ENCODE measurements at regions not wholly inside any gene's neighbourhood (a gene's known extent, or its start where the extent isn't known, plus 50 kb on each side); places are given as distances from the start of the nearest gene placed in this dataset.

DNA sequence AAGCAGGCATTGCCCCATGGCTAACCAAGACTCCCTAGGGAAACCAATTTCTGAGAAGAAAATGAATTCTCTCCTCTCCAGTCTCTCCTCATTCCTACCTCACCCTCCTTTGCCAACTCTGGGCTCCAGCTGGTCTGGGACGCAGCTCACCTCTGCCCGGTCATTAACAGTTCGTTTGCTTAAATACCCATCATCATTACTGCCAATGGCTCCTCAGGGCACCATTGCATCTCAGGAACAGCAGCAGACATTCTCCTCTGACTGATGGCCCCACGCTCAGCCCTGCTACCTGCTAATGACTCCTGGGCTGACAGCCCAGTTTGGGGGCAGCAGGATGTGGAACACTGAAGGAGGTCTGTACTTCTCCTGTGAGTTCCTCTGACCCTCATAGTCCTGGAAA lies 462.0 kb downstream of the INSC start:
- TF ChIP-seq, protein P1, sequence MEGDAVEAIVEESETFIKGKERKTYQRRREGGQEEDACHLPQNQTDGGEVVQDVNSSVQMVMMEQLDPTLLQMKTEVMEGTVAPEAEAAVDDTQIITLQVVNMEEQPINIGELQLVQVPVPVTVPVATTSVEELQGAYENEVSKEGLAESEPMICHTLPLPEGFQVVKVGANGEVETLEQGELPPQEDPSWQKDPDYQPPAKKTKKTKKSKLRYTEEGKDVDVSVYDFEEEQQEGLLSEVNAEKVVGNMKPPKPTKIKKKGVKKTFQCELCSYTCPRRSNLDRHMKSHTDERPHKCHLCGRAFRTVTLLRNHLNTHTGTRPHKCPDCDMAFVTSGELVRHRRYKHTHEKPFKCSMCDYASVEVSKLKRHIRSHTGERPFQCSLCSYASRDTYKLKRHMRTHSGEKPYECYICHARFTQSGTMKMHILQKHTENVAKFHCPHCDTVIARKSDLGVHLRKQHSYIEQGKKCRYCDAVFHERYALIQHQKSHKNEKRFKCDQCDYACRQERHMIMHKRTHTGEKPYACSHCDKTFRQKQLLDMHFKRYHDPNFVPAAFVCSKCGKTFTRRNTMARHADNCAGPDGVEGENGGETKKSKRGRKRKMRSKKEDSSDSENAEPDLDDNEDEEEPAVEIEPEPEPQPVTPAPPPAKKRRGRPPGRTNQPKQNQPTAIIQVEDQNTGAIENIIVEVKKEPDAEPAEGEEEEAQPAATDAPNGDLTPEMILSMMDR (IDR thresholded peaks at IDR 0.05) = no peak
- TF ChIP-seq REST (IDR thresholded peaks at IDR 0.05; ENCODE audit: insufficient read depth in 1 of 2, low read depth in 2 of 2, low read length in 1 of 2) = no peak
- no peak for TF ChIP-seq POLR2AphosphoS5 (IDR thresholded peaks at IDR 0.05; ENCODE audit: low read depth, low read length)

Measured in Panc1 (cell line).